ENCODE measurements at regions not wholly inside any gene's neighbourhood (a gene's known extent, or its start where the extent isn't known, plus 50 kb on each side); places are given as distances from the start of the nearest gene placed in this dataset.

DNA sequence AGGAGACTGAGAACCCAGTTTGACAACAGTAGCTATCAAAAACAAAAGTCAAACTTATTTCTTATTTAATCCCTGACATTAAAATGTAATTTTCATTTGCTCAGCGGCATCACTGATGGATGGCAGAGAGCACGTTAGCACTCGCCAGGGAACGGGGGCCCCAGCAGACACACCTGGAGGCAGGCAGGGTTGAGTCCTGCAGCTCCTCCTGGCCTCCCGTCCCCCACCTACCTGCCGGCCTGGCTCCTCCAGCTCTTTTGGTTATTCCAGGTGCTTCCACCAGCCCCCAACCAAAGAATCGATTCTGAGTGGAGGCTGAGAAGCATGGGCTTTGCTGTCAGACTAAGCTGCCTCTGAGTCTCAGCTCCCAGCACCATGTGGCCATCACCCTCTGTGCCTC, 113.6 kb downstream of the PHETA1 start:
- H3K4me3 ChIP-seq (ENCODE audit: insufficient read length, low read depth) = no peak overlapping the region
- no peak overlapping the region for H3K9ac ChIP-seq (ENCODE audit: insufficient read length, low read depth)
- H3K36me3 ChIP-seq (ENCODE audit: insufficient read depth, insufficient read length, low read length) = no peaks in the 10 kb centered on the region
- no peak for DNase-seq (ENCODE audit: low read depth, low spot score)
- peaks cover 2% of the 10 kb centered on the region for H3K4me1 ChIP-seq (ENCODE audit: insufficient read depth, insufficient read length)
- TF ChIP-seq ZNF274 (IDR thresholded peaks at IDR 0.05; ENCODE audit: low read depth, low read length) (no peak), SUZ12 (IDR thresholded peaks at IDR 0.05; ENCODE audit: extremely low read depth, insufficient read depth, insufficient read length) (no peak), YY1 (IDR thresholded peaks at IDR 0.05; ENCODE audit: insufficient read depth, insufficient read length) (no peak)
- no peaks in the 10 kb centered on the region for H3K9me3 ChIP-seq (ENCODE audit: insufficient read depth, low read length)
- H3K27me3 ChIP-seq (ENCODE audit: insufficient read depth, insufficient read length) = peaks cover 7% of the 10 kb centered on the region

DNA sequence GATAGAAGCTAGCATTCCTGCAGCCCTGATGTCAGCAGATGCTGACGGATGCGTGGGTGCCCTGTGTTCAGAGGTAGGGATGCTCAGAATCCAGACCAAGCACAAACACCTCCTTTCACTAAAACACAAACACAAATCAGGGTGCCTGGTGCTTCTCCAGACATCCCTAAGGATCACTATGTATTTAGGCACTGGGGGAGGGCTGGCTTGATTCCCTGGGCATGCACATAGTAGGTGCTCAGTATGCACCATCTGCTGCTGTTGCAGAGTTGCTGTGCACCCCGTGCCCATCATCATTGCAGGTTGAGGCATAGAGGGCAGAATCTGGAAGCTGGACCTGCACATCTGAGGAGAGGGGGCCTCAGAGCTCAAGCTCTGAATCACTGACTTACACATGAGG, 114.8 kb downstream of the PHETA1 start:
- H3K36me3 ChIP-seq (ENCODE audit: insufficient read depth, insufficient read length, low read length) = no peaks in the 10 kb centered on the region
- DNase-seq (ENCODE audit: low read depth, low spot score) = no peak
- H3K4me1 ChIP-seq (ENCODE audit: insufficient read depth, insufficient read length) = peaks cover 2% of the 10 kb centered on the region
- TF ChIP-seq ZNF274 (IDR thresholded peaks at IDR 0.05; ENCODE audit: low read depth, low read length) (no peak), SUZ12 (IDR thresholded peaks at IDR 0.05; ENCODE audit: extremely low read depth, insufficient read depth, insufficient read length) (no peak), YY1 (IDR thresholded peaks at IDR 0.05; ENCODE audit: insufficient read depth, insufficient read length) (no peak)
- no peak overlapping the region for H3K4me3 ChIP-seq (ENCODE audit: insufficient read length, low read depth)
- H3K9me3 ChIP-seq (ENCODE audit: insufficient read depth, low read length) = no peaks in the 10 kb centered on the region
- H3K9ac ChIP-seq (ENCODE audit: insufficient read length, low read depth) = no peak overlapping the region
- H3K27me3 ChIP-seq (ENCODE audit: insufficient read depth, insufficient read length) = peaks cover 7% of the 10 kb centered on the region

DNA sequence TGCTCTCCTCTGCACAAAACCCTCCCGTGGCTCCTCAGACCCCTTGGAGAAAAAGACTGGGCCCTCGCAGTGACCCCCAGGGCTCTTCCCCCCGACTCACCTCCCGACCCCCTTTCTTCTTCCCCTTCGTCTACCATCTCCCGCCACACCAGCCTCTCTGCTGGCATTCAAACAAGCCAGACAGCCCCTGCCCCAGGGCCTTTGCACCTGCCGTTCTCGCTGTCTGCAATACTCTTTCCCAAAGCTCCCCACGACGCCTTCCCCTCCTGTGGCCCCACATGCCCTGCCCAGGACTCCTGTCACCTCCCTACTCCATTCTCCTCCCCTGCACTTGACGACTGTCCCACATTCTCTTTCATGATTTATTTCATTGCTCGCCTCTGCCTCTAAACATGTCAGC, 115.7 kb downstream of the PHETA1 start:
- Histone ChIP-seq H3K36me3 (ENCODE audit: insufficient read depth, insufficient read length, low read length) (no peaks in the 10 kb centered on the region), H3K9ac (ENCODE audit: insufficient read length, low read depth) (no peak overlapping the region), H3K9me3 (ENCODE audit: insufficient read depth, low read length) (no peaks in the 10 kb centered on the region)

DNA sequence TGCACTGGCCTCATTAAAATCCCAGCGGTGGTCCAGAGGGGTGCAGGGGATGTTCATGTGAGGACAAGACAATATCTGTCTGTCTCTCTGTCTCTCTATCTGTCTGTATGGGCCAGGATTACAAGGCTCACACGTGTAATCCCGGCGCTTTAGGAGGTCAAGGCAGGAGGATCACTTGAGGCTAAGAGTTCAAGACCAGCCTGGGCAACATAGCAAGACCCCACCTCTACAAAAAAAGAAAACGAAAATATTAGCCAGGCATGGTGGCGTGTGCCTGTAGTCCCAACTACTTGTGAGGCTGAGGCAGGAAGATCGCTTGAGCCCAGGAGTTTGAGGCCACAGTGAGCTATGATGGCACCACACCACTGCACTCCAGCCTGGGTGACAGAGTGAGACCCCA, 117.1 kb downstream of the PHETA1 start:
- H3K9ac ChIP-seq (ENCODE audit: insufficient read length, low read depth) = no peak overlapping the region
- no peak for TF ChIP-seq SUZ12 (IDR thresholded peaks at IDR 0.05; ENCODE audit: extremely low read depth, insufficient read depth, insufficient read length)
- no peak for TF ChIP-seq ZNF274 (IDR thresholded peaks at IDR 0.05; ENCODE audit: low read depth, low read length)
- TF ChIP-seq YY1 (IDR thresholded peaks at IDR 0.05; ENCODE audit: insufficient read depth, insufficient read length) = no peak
- H3K4me3 ChIP-seq (ENCODE audit: insufficient read length, low read depth) = no peak overlapping the region
- H3K4me1 ChIP-seq (ENCODE audit: insufficient read depth, insufficient read length) = peaks cover 8% of the 10 kb centered on the region
- no peaks in the 10 kb centered on the region for H3K36me3 ChIP-seq (ENCODE audit: insufficient read depth, insufficient read length, low read length)
- peaks cover 4% of the 10 kb centered on the region for H3K27me3 ChIP-seq (ENCODE audit: insufficient read depth, insufficient read length)
- H3K9me3 ChIP-seq (ENCODE audit: insufficient read depth, low read length) = no peaks in the 10 kb centered on the region
- no peak for DNase-seq (ENCODE audit: low read depth, low spot score)

More for the DNA sequence above, 115.7 kb downstream of the PHETA1 start:
- Histone ChIP-seq H3K27me3 (ENCODE audit: insufficient read depth, insufficient read length) (peaks cover 7% of the 10 kb centered on the region), H3K4me3 (ENCODE audit: insufficient read length, low read depth) (no peak overlapping the region), H3K4me1 (ENCODE audit: insufficient read depth, insufficient read length) (peaks cover 5% of the 10 kb centered on the region)
- no peak for DNase-seq (ENCODE audit: low read depth, low spot score)
- TF ChIP-seq YY1 (IDR thresholded peaks at IDR 0.05; ENCODE audit: insufficient read depth, insufficient read length) (no peak), SUZ12 (IDR thresholded peaks at IDR 0.05; ENCODE audit: extremely low read depth, insufficient read depth, insufficient read length) (no peak), ZNF274 (IDR thresholded peaks at IDR 0.05; ENCODE audit: low read depth, low read length) (no peak)

DNA sequence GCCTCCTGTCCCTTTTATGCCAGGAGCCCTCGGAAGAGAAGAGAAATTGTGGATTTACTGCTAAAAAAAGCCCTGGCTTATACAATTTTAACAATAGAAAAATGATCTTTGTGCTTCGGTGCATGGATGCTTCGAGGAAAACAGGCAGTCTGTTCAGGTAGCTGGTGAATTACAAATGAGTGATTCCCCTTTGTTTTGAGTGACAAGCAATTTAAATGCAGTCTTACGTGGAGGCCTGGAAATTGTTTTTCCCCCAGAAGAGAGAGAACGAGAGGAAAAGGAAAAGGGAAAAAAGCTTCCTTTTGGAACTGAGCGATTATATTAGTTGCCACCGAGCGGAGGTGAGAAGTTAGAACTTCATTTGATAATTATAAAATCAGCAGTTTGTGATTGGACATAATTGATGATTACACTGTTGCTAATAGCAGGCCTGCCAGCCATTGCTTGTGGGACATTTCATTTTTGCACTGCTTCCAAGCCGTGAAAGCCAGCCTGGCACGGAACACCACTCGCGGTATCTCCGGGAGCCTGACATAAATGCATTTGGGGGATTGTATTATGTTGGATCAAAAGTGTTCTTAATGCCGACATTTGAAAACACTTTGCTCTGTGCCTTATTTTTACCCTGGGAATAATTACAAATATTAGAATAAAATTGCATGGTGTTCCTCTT, 117.7 kb downstream of the PHETA1 start:
- no peaks in the 10 kb centered on the region for H3K36me3 ChIP-seq (ENCODE audit: insufficient read depth, insufficient read length, low read length)
- no peak overlapping the region for H3K4me3 ChIP-seq (ENCODE audit: insufficient read length, low read depth)
- TF ChIP-seq ZNF274 (IDR thresholded peaks at IDR 0.05; ENCODE audit: low read depth, low read length) (no peak), YY1 (IDR thresholded peaks at IDR 0.05; ENCODE audit: insufficient read depth, insufficient read length) (no peak), SUZ12 (IDR thresholded peaks at IDR 0.05; ENCODE audit: extremely low read depth, insufficient read depth, insufficient read length) (no peak)
- peaks cover 8% of the 10 kb centered on the region for H3K4me1 ChIP-seq (ENCODE audit: insufficient read depth, insufficient read length)
- H3K9ac ChIP-seq (ENCODE audit: insufficient read length, low read depth) = no peak overlapping the region
- DNase-seq (ENCODE audit: low read depth, low spot score) = no peak
- peaks cover 2% of the 10 kb centered on the region for H3K27me3 ChIP-seq (ENCODE audit: insufficient read depth, insufficient read length)
- no peaks in the 10 kb centered on the region for H3K9me3 ChIP-seq (ENCODE audit: insufficient read depth, low read length)

DNA sequence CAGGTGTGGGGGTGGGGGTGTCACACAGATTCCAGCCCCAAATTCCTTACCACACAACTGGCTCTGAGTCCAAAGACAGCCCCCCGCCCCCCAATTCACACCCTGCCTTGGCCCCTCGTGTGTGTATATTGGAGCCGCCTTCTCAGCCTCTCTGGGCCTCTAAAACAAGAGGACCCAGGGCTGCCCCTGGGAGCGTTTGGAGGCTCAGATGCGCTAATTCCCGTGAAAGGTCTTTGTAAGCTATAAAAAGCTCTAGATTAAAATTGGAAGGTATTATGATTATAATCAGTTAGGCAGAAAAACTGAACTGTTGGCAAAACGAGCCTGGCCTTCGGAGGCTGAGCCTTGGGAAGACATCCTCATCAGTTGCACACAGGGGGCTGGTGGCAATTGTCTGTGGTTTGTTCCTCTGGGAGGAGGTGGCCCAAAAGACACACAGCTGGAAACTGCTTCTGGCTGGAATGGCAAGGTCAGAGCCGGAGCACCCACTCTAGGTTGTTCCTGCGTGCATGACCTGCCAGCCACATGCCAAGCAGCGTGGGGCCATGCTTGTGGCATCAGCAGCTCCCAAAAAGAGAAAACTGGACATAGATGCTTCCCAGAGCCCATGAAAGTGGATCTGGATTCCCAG, 118.5 kb downstream of the PHETA1 start:
- TF ChIP-seq ZNF274 (IDR thresholded peaks at IDR 0.05; ENCODE audit: low read depth, low read length) (no peak), SUZ12 (IDR thresholded peaks at IDR 0.05; ENCODE audit: extremely low read depth, insufficient read depth, insufficient read length) (no peak), YY1 (IDR thresholded peaks at IDR 0.05; ENCODE audit: insufficient read depth, insufficient read length) (no peak)
- Histone ChIP-seq H3K4me1 (ENCODE audit: insufficient read depth, insufficient read length) (peaks cover 8% of the 10 kb centered on the region), H3K9ac (ENCODE audit: insufficient read length, low read depth) (no peak overlapping the region), H3K4me3 (ENCODE audit: insufficient read length, low read depth) (no peak overlapping the region), H3K9me3 (ENCODE audit: insufficient read depth, low read length) (no peaks in the 10 kb centered on the region), H3K36me3 (ENCODE audit: insufficient read depth, insufficient read length, low read length) (no peaks in the 10 kb centered on the region), H3K27me3 (ENCODE audit: insufficient read depth, insufficient read length) (no peaks in the 10 kb centered on the region)
- DNase-seq (ENCODE audit: low read depth, low spot score) = no peak

DNA sequence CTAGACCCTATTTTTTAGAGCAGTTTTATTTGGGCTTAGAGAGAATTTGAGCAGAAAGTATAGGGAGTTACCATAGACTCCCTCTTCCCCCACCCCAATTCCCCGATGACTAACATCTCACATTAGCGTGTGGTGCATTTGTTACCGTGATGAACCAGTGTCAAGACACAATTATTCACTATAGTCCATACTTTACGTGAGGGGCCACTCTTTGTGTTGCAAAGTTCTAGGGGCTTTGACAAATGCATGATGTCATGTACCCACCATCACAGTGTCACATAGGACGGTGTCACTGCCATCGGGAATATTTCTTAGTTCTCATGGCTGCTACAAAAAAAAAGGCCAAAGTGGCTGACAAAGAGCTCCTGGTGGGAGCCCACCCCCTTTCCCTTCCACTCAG, 119.1 kb downstream of the PHETA1 start:
- Histone ChIP-seq H3K9me3 (ENCODE audit: insufficient read depth, low read length) (peaks cover 2% of the 10 kb centered on the region; the same call in 1 of the 2 replicates), H3K9ac (ENCODE audit: insufficient read length, low read depth) (no peak overlapping the region), H3K4me3 (ENCODE audit: insufficient read length, low read depth) (no peak overlapping the region), H3K36me3 (ENCODE audit: insufficient read depth, insufficient read length, low read length) (no peaks in the 10 kb centered on the region), H3K27me3 (ENCODE audit: insufficient read depth, insufficient read length) (no peaks in the 10 kb centered on the region), H3K4me1 (ENCODE audit: insufficient read depth, insufficient read length) (peaks cover 8% of the 10 kb centered on the region)
- DNase-seq (ENCODE audit: low read depth, low spot score) = no peak
- TF ChIP-seq SUZ12 (IDR thresholded peaks at IDR 0.05; ENCODE audit: extremely low read depth, insufficient read depth, insufficient read length) = no peak
- TF ChIP-seq YY1 (IDR thresholded peaks at IDR 0.05; ENCODE audit: insufficient read depth, insufficient read length) = no peak
- TF ChIP-seq ZNF274 (IDR thresholded peaks at IDR 0.05; ENCODE audit: low read depth, low read length) = no peak
